Activated CD4-positive, alpha-beta T cell treated with anti-CD3 and anti-CD28 coated beads for 24 hours (primary cell): ENCODE measurements at regions not wholly inside any gene's neighbourhood (a gene's known extent, or its start where the extent isn't known, plus 50 kb on each side); places are given as distances from the start of the nearest gene placed in this dataset.
"Not testable (repeated sequence)": the region's sequence is repeated elsewhere in the genome, so short reads cannot be mapped to it uniquely, and the experiment has no call there.

Experiments used
- DNase-seq, 2 donors: peaks; one replicate each; pipeline ENCODE4 v3.0.0-alpha.2; 2020; ENCODE audit warnings: low read depth in 2 of 2

GRCh38 chr16:29112755-29113347 lies 128.0 kb downstream of the LAT start:
- no peak for DNase-seq

DNA sequence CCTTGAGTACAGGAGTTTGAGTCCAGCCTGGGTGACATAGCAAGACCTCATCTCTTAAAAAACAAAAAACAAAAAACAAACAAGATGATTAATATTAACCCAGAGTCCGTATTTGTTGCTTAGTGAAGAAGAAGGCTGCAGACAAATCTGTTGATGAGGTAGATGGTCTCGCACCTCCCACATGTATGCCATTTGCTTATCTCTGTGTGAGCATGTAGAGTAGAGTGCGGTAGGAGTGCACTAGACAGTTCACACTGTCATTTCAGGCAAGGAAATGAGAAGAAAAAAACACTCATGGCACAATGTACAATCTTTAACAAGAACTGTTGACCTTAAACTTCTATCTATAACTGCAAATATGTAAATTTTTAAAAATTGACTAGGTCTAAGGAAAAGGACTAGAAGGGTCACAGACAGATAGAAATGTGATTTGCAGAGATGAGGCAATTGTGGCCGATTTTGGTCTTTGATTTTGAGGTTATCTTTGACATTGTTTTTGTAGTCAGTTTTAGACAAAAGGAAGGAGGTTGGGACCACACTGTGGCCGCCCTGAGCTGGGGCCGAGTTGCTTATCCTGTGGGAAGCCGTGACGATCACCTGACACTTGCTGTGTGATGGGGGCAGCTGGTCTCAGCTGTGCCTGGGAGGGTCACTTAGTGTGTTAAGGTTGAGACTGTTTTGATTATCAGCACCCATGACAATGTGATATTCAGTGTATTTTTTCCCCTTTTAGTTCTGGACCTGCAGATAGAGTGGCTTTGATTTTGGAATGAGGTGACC lies 127.2 kb downstream of the LAT start:
- not testable (repeated sequence) for DNase-seq

- no peak for DNase-seq
These were observed 126.6 kb downstream of the LAT start for GRCh38 chr16:29111421-29111820.

GRCh38 chr16:29108625-29109169 lies 123.8 kb downstream of the LAT start:
- not testable (repeated sequence) for DNase-seq

DNA sequence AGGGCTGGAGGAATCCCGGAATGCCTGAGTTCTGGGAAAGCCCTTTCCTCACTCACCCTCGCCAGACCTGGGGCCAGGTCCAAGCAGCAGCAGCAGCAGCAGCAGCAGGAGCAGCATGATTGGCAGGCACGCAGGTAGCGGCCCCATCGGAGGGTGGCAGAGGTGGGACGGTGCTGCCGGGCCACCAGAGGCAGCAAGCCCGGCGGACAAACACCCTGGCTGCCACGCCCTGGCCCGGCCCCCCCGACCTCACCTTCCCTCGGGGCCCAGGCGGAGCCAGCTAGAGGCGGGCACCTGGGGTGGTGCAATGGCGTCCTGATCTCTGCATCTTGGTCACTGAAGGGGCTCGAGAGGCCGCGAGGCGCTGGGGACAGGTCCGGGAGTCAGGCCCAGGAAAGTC lies 122.4 kb downstream of the LAT start:
- no peak for DNase-seq

DNA sequence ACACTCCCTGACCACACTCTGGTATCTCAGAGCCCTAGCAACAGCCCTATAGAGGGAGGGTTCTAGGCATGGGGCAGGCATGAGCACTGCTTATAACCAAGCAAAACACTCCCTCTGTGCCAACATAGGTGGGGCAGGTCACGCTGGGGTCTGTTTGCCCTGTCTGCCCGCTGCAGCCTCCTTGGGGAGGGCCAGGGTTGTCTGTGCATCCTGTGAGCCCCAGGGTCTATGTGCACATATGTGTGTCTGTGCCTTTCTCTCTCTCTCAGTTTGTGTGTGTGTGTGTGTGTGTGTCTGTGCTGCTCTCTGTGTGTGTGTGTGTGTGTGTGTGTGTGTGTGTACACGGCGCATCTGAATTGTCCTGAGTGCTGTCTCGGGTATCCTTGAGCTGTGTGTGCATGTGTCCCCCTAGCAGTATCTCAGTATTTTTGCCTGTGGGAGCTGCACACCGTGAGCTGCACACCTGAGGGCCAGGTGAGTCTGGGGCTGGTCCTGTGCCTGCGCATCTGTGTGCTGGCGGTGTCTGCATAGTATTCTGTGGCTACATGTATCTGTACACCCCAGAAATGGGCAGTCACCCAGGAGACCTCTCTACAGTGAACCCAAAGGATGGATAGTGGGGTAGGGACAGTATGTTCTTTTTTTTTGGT lies 121.5 kb downstream of the LAT start:
- not testable (repeated sequence) for DNase-seq

- not testable (repeated sequence) for DNase-seq
These were observed 119.7 kb downstream of the LAT start for GRCh38 chr16:29104600-29104999.

DNA sequence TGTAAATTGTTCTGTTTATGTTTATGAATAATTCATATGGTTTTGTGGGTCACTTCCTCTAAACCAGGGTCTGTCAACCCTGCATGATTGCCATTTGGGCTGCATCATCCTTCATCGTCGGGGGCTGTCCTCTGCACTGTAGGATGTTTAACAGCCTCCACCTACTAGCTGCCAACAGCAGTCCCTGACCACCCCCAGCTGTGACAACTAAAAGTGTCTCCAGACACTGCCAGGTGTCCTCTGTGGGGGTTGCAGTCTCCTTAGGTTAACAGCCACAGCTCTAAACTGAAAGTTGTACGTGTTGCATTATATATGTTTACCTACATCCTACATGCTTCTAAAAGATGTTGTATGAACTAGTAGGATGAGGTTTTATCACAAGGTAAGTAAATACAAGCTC lies 113.1 kb downstream of the LAT start:
- DNase-seq = not testable (repeated sequence)

- not testable (repeated sequence) for DNase-seq
These were observed 110.1 kb downstream of the LAT start for GRCh38 chr16:29094729-29095624.

DNA sequence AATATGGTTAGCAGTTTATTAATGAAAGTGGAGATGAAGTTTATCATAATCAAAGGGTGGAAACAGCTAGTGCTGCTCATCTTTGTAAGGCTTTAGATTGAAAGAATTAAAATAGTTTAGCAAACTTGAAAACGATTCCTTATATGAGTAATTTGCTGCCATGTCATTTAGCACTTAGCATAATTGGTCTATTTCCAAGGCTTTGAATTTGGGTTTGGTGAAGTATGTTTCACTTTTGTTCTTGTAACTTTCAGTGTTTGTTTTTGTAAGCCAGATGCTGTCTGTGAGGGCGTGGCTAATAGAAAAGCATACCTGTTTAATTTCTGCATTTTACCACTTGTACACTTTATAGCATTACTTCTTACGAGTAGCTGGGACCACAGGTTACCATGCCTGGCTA lies 109.5 kb downstream of the LAT start:
- DNase-seq = not testable (repeated sequence)

DNA sequence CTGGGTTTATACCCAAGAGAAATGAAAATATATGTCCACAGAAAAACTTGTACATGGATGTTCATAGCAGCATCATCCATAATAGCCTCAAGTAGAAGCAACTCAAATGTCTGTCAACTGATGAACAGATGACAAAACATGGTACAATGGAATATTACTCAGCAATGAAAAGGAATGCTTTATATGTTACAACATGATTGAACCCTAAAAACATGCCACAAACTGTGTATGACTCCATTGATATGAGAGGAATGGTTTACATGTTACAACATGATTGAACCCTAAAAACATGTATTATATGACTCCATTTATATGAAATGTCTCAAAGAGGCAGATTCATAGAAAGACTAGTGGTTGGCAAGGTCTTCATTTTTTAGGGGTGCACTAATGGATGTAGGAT lies 104.8 kb downstream of the LAT start:
- not testable (repeated sequence) for DNase-seq

DNA sequence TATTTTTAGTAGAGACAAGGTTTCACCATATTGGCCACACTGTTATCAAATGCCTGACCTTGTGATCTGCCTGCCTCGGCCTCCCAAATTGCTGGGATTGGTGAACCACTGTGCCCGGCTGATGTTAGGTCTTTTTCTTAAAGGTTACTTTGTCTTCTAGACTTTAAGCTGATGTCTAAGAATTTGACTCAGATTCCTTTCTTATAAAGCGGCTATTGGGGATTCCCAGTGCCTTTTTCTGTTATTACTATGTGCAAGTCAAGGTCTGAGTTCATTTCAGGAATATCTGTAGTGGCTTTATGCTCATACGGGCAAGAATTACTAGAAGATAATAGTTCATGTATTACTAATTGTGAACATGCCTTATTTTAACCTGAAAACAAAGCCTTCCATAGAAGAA lies 102.8 kb downstream of the LAT start:
- not testable (repeated sequence) for DNase-seq

- DNase-seq = peak; percentile 10 to 18
These were observed 97.2 kb downstream of the LAT start for GRCh38 chr16:29081829-29082639.

GRCh38 chr16:29074554-29075402 lies 89.9 kb downstream of the LAT start:
- peak; percentile 10 to 16 for DNase-seq

- not testable (repeated sequence) for DNase-seq
These were observed 77.4 kb downstream of the LAT start for GRCh38 chr16:29062235-29062634.

DNA sequence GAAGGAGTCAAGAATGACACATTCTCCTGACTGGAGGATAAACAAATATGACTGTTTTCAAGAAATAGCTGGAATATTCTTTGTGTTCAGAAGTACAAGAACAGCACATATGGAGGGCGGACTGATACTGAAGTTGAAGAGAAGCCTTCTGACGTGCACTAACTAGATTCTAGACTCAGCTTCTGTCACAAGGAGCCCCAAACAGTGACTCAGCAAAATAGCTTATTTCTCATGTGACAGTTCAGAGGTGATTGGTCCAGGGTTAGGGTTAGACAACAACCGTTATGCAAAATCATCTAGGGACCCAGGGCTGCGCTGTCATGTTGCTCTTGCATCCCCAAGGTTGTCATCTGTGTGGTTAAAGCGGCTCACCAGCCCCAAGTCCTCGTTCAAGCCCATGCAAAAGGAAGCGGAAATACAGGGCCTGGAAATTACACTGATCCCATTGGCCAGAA lies 76.6 kb downstream of the LAT start:
- not testable (repeated sequence) for DNase-seq

DNA sequence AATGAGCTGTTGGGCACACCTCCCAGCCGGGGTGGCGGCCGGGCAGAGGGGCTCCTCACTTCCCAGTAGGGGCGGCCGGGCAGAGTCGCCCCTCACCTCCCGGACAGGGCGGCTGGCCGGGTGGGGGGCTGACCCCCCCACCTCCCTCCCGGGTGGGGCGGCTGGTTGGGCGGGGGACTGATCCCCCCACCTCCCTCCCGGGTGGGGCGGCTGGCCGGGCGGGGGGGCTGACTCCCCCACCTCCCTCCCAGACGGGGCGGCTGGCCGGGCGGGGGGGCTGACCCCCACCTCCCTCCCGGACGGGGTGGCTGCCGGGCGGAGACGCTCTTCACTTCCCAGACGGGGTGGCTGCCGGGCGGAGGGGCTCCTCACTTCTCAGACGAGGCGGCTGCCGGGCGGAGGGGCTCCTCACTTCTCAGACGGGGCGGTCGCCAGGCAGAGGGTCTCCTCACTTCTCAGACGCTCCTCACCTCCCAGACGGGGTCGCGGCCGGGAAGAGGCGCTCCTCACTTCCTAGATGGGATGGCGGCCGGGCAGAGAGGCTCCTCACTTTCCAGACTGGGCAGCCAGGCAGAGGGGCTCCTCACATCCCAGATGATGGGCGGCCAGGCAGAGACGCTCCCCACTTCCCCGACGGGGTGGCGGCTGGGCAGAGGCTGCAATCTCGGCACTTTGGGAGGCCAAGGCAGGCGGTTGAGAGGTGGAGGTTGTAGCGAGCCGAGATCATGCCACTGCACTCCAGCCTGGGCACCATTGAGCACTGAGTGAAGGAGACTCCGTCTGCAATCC lies 75.4 kb downstream of the LAT start:
- DNase-seq = not testable (repeated sequence)

DNA sequence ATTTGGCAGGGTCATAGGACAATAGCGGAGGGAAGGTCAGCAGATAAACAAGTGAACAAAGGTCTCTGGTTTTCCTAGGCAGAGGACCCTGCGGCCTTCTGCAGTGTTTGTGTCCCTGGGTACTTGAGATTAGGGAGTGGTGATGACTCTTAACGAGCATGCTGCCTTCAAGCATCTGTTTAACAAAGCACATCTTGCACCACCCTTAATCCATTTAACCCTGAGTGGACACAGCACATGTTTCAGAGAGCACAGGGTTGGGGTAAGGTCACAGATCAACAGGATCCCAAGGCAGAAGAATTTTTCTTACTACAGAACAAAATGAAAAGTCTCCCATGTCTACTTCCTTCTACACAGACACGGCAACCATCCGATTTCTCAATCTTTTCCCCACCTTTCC lies 74.7 kb downstream of the LAT start:
- not testable (repeated sequence) for DNase-seq
